Colonic mucosa (tissue), 4 donors: ENCODE measurements at regions not wholly inside any gene's neighbourhood (a gene's known extent, or its start where the extent isn't known, plus 50 kb on each side); places are given as distances from the start of the nearest gene placed in this dataset.

Source experiments
- DNase-seq: peaks from one replicate; pipeline ENCODE4 v3.0.0-alpha.2; 2020
- H3K27ac ChIP-seq: fragments of 200-600 bp; one replicate; pipeline ENCODE4 v1.8.0; 2021
- H3K27me3 ChIP-seq: fragments of 200-600 bp; one replicate; pipeline ENCODE4 v1.8.0; 2021
- H3K36me3 ChIP-seq: fragments of 200-600 bp; one replicate; pipeline ENCODE4 v1.8.0; 2021
- H3K4me1 ChIP-seq: fragments of 200-600 bp; one replicate; pipeline ENCODE4 v1.8.0; 2021; ENCODE audit warnings: mild to moderate bottlenecking
- H3K4me3 ChIP-seq: fragments of 200-600 bp; one replicate; pipeline ENCODE4 v1.8.0; 2021
- H3K9ac ChIP-seq, 2 donors: one replicate each; pipeline ENCODE4 v1.7.0; 2013; ENCODE audit warnings: control low read depth in 2 of 2, low read depth in 2 of 2, low read length in 2 of 2
- H3K9me3 ChIP-seq: fragments of 200-600 bp; one replicate; pipeline ENCODE4 v1.8.0; 2021
- CTCF ChIP-seq: fragments of 200-600 bp; IDR thresholded peaks from one replicate; pipeline ENCODE4 v1.8.0; 2022; ENCODE audit warnings: antibody characterized with exemption, mild to moderate bottlenecking
- intact Hi-C: fragments of 100-400 bp; cut with DNase I; formaldehyde crosslinking; loops from one replicate; pipeline ENCODE4 v1.14.1; 2022
- donor health status: healthy.
- donor health status: DM: no; HTN: no; CAD: no.
- donor health status: DM: no; HTN: no; CAD: no.

GRCh38 chr1:29890201-29890959 is 654.1 kb downstream of the PTPRU start:
- no peak for DNase-seq
- Histone ChIP-seq H3K9ac (no peak overlapping the region), H3K4me1 (no peaks in the 10 kb centered on the region), H3K27ac (no peak overlapping the region), H3K9me3 (no peaks in the 10 kb centered on the region), H3K4me3 (no peak overlapping the region), H3K27me3 (no peaks in the 10 kb centered on the region), H3K36me3 (no peaks in the 10 kb centered on the region)
- TF ChIP-seq CTCF, result no peak
- intact Hi-C loops, result no loop called here

GRCh38 chr1:29889776-29890175 is 653.5 kb downstream of the PTPRU start:
- intact Hi-C loops, result no loop called here
- no peak for DNase-seq

GRCh38 chr1:29884740-29885139 is 648.4 kb downstream of the PTPRU start:
- Histone ChIP-seq H3K9ac (no peak overlapping the region), H3K27me3 (no peaks in the 10 kb centered on the region), H3K36me3 (no peaks in the 10 kb centered on the region), H3K4me1 (no peaks in the 10 kb centered on the region), H3K4me3 (no peak overlapping the region), H3K27ac (no peak overlapping the region), H3K9me3 (no peaks in the 10 kb centered on the region)
- intact Hi-C loops, result no loop called here
- no peak for DNase-seq
- TF ChIP-seq CTCF, result no peak

More at GRCh38 chr1:29889776-29890175, 653.5 kb downstream of the PTPRU start:
- no peaks in the 10 kb centered on the region for H3K27me3 ChIP-seq
- no peak overlapping the region for H3K27ac ChIP-seq
- no peaks in the 10 kb centered on the region for H3K36me3 ChIP-seq
- H3K9ac ChIP-seq, result no peak overlapping the region
- no peaks in the 10 kb centered on the region for H3K9me3 ChIP-seq
- H3K4me3 ChIP-seq, result no peak overlapping the region
- no peaks in the 10 kb centered on the region for H3K4me1 ChIP-seq
- TF ChIP-seq CTCF, result no peak

GRCh38 chr1:29883986-29884385 is 647.7 kb downstream of the PTPRU start:
- no peak for DNase-seq
- intact Hi-C loops, result no loop called here

GRCh38 chr1:29883411-29883832 is 647.1 kb downstream of the PTPRU start:
- H3K36me3 ChIP-seq, result no peaks in the 10 kb centered on the region
- no peaks in the 10 kb centered on the region for H3K27me3 ChIP-seq
- H3K4me3 ChIP-seq, result no peak overlapping the region
- no peak for TF ChIP-seq CTCF
- no peaks in the 10 kb centered on the region for H3K9me3 ChIP-seq
- H3K4me1 ChIP-seq, result no peaks in the 10 kb centered on the region
- no peak overlapping the region for H3K9ac ChIP-seq
- DNase-seq, result no peak
- intact Hi-C loops, result no loop called here
- no peak overlapping the region for H3K27ac ChIP-seq

More at GRCh38 chr1:29883986-29884385, 647.7 kb downstream of the PTPRU start:
- H3K4me1 ChIP-seq, result no peaks in the 10 kb centered on the region
- no peaks in the 10 kb centered on the region for H3K9me3 ChIP-seq
- no peak overlapping the region for H3K9ac ChIP-seq
- H3K27ac ChIP-seq, result no peak overlapping the region
- TF ChIP-seq CTCF, result no peak
- H3K27me3 ChIP-seq, result no peaks in the 10 kb centered on the region
- no peak overlapping the region for H3K4me3 ChIP-seq
- H3K36me3 ChIP-seq, result no peaks in the 10 kb centered on the region
